HG03439 (cell line): ENCODE measurements at regions not wholly inside any gene's neighbourhood (a gene's known extent, or its start where the extent isn't known, plus 50 kb on each side); places are given as distances from the start of the nearest gene placed in this dataset.
"Not testable (repeated sequence)": the region's sequence is repeated elsewhere in the genome, so short reads cannot be mapped to it uniquely, and the experiment has no call there.

Experiments used
- ATAC-seq: cut with Tn5 transposase; IDR thresholded peaks from one replicate; pipeline ENCODE4 v1.9.1; 2021; ENCODE audit warnings: mild to moderate bottlenecking, moderate library complexity; ENCODE audit not compliant: unreplicated experiment

DNA sequence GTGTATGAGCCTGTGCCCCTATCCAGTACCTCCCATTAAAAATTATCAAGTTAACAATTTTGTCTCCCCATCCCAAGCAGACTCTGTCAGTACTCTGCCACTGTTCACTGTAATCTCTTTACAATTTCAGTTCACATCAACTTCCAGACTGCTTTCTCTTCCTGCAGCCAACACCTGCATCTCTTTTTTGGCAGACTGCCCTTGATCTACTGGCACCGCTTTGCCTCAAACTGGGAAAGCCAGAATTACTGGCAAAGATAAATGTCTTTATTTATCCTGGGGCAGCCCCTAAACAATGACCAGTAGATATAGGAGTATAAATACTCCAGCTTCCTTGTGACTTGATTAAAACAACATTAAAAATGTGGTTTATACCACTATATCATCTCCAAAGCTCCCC is 494.1 kb downstream of the ZNF385D start:
- ATAC-seq, result no peak

GRCh38 chr3:21238661-21239060 is 512.3 kb downstream of the ZNF385D start:
- no peak for ATAC-seq

DNA sequence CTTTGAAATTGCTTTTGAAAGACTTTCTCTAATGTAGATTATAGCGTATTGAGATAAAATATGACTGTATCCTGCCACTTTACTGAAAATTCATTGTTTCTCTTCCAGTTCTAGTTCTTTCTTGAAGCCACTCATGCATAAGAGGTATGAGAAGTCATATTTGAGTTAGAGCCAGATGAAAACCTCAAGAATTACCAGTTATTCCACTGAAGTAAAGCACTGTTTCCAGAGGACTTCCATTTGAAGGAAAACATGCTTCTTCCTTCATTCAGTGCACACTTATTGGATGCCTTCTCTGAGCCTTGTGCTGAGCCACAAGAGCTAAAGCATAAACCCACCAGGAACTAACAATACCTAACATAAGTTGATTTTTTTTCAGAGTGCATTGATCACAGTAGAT is 513.4 kb downstream of the ZNF385D start:
- ATAC-seq, result no peak

- ATAC-seq, result no peak
Observed at GRCh38 chr3:21235491-21235890, 515.5 kb downstream of the ZNF385D start.

- ATAC-seq, result no peak
Observed at GRCh38 chr3:21234933-21235332, 516.1 kb downstream of the ZNF385D start.

- ATAC-seq, result no peak
Observed at GRCh38 chr3:21229426-21230135, 521.4 kb downstream of the ZNF385D start.

DNA sequence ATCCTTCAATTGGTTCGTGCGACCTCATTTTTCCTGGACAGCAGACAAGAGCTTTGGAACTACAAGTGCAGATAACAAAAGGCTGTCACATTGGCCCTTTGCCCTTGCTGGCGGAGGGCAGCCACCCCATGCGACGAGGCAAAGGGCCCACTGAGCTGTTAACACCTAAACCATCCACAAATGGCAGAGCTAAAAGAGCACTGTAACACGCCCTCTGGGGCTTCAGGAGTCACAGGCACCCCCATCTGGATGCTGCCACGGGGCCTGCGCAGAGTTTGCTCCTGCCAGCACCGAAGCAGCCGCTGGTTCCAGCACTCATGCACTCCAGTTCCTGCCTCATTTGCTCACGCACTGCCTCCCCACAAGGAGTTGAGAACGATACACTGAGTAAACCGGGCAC is 524.9 kb downstream of the ZNF385D start:
- ATAC-seq, result no peak

DNA sequence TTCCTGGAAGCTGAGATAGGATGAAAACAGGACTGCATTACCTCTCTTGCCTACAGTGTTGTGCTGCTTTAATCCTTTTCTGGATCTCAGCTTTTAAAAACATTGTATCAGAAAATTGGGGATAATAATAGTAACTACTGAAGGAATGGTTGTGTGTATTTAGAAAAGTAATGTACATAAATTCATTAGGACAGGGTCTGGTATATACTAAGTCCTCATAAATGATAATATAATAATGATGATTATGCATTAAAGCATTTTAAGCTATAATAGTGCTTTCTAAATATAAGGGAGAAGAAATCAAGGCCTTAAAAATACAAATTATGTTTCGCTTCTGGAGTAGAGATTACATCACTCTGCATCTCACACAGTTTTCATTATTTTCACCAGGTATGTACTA is 530.1 kb downstream of the ZNF385D start:
- no peak for ATAC-seq

DNA sequence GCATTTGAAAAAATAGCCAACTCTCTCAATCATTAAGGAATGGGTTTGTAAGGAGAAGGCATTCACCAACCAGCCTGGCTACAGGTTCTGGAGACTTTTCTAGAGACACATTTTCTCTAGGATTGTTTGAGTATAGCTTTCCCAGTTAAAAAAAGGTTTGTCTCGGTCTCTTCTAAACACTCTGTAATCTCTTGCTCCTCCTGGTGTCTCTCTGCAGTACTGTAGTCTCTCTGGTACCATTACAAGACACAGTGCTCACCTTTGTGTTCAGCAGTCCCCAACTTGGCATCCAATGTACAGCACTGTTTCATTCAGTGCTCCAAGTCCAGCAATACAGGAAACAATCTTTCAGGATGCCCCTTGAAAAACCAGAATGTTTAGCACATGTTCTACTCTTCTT is 534.4 kb downstream of the ZNF385D start:
- ATAC-seq, result no peak

DNA sequence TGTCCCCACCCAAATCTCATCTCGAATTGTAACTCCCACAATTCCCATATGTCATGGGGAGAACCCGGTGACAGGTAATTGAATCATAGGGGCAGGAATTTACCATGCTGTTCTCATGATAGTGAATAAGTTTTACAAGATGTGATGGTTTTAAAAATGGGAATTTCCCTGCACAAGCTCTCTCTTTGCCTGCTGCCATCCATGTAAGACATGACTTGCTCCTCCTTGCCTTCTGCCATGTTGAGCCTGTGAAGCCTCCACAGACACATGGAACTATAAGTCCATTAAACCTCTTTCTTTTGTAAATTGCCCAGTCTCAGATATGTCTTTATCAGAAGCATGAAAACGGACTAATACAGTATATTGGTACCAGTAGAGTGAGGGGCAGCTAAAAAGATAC is 546.9 kb downstream of the ZNF385D start:
- ATAC-seq, result not testable (repeated sequence)

GRCh38 chr3:21195203-21195602 is 555.8 kb downstream of the ZNF385D start:
- ATAC-seq, result no peak

DNA sequence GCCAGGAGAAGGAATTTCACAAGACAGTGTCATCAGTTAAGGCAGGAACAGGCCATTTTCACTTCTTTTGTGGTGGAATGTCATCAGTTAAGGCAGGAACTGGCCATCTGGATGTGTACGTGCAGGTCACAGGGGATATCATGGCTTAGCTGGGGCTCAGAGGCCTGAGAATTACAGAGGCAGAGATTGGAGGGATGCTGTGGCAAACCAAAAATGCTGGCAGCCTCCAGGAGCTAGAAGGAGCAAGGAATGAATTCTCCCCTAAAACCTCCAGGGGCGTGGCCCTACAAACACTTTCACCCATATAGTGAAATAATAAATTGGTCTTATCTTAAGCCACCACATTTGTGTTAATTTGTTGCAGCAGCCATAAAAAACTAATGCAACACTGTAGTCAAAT is 557.0 kb downstream of the ZNF385D start:
- ATAC-seq, result not testable (repeated sequence)

DNA sequence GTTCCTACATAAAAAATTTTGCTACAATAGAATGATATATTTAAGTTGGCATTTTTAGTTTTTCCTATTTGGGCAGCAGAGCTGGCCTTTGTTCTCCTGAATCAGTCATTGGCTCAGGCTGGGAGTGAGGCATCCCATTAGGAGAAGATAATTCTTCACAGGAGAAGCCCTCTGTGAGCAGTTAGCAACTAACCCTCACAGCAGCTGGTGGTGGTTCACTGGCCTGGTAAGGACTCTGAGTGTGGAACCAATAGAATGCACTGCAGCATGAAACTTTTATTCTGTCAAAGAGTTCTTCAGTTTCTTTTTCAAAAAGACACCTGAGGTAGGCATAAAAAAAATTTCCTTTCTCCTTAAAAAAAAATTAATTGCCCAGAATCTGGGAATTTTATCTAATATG is 562.6 kb downstream of the ZNF385D start:
- ATAC-seq, result no peak

- no peak for ATAC-seq
Observed at GRCh38 chr3:21185816-21186314, 565.1 kb downstream of the ZNF385D start.

DNA sequence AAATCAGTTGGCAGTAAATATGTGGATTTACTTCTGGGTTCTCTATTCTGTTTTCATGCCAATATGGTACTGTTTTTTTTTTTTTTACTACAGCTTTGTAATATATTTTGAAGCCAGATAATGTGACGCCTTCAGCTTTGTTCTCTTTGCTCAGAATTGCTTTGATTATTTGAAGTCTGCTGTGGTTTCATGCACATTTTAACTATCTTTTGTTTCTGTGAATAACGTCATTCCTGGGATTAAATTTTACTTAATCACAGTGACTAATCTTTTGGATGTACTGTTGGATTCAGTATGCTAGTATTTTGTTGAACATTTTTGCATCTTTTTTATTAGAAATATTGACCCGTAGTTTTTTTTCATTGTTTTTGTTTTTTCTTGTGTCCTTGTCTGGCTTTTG is 576.5 kb downstream of the ZNF385D start:
- no peak for ATAC-seq

DNA sequence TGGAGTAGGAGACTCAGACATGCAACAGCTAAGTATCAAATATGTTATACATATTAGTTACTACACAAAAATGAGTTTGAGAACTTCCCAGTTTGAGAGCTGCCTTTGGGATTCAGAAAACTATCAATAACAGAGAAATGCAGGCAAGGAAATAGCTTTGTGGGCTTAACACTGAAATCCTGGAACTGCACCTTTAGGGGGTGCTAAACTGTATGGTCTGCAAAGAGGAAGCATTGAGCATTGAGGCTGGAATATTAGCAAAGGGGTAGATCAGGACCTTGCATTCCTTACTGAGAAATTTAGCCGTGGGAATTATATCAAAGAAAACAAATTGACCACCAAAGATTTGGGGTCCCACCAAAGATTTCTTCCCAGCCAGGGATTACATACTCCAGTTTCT is 580.0 kb downstream of the ZNF385D start:
- no peak for ATAC-seq

- ATAC-seq, result no peak
Observed at GRCh38 chr3:21169948-21170347, 581.1 kb downstream of the ZNF385D start.

GRCh38 chr3:21168471-21168870 is 582.5 kb downstream of the ZNF385D start:
- no peak for ATAC-seq

DNA sequence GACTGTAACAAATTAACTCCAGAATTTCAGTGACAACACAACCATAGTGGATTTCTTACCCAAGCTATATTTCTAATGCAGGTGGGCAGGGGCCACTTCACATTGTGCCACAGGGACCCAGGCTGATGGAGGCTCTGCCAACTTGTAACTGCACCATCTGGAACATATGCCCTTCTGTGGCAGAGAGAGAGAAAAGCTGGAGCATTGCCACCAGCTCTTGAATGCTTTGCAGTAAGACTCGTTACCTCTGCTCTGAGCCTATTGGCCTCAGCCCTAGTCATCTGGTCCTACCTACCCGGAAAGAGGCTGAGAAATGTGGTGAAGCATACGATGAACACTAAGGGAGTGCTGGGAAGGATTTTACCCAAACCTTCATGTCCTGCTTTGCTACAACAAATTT is 587.1 kb downstream of the ZNF385D start:
- no peak for ATAC-seq

DNA sequence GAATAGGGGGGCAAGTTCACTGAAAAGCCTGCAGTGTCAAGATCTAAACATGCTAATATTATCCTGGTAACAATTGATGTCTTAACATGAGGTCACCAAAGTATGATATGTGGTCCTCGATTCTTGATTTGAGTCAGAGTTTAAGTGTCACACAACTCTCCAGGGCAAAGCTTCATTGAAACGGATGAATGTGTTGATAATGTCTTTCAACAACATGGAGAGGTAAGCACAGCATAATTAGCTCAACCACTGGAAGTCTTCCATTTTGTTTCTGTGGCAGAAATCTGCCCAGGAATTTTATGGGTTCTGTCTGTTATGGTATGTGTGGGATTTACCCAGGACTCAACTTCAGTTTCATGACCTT is 591.5 kb downstream of the ZNF385D start:
- ATAC-seq, result no peak

GRCh38 chr3:21158861-21159542 is 592.0 kb downstream of the ZNF385D start:
- no peak for ATAC-seq

DNA sequence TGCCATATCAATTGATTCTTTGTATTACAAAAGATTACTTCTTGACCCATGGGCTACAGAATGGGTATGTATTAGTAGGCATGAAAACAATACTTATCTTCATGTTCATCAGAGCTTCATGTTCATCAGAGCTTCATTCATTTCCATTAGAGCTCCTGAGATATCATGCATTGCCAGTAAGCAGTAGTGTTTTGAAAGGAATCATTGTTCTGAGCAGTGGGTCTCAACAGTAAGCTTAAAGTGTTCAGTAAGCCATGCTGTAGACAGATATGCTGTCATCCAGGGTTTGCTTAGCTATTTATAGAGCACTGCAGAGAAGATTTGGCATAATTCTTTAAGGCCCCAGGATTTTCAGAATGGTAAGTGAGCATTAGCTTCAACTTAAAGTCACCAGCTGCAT is 596.1 kb downstream of the ZNF385D start:
- no peak for ATAC-seq

DNA sequence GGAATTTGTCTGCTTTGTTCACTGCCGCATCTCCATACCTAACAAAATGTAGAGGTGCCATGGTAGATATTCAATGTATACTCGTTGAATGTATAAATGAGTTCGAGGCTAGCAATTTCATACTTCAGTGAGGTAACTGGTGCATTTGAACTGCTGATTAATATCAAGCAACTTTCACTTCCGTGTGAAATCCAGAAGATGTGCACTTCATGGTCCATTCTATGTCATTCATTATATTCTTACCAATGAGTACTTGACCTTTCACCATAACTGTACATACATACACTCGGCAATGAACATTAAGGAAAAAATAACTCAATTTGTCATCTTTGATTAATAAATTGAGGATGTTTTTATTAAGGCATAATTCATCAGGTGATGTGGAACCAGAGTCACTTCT is 598.5 kb downstream of the ZNF385D start:
- ATAC-seq, result no peak
